HL-60 (cell line): ENCODE measurements at regions not wholly inside any gene's neighbourhood (a gene's known extent, or its start where the extent isn't known, plus 50 kb on each side); places are given as distances from the start of the nearest gene placed in this dataset.

Experiments
- DNase-seq, 2 experiments: peaks; one replicate each; pipeline ENCODE4 v3.0.0-alpha.2; 2010 to 2020; ENCODE audit warnings: low read depth in 1 of 2, low spot score in 1 of 2
- H3K27ac ChIP-seq: fragments of 250-450 bp; sonication (Bioruptor Pico); replicated peaks from 2 replicates; pipeline ENCODE4 v1.5.1; 2020; ENCODE audit warnings: mild to moderate bottlenecking, moderate library complexity
- H3K27me3 ChIP-seq: fragments of 250-450 bp; sonication (Bioruptor Pico); 2 replicates; pipeline ENCODE4 v1.5.1; 2021; ENCODE audit warnings: mild to moderate bottlenecking, moderate library complexity; ENCODE audit not compliant: insufficient read depth, poor library complexity, severe bottlenecking
- H3K4me3 ChIP-seq: replicated peaks from 2 replicates; pipeline ENCODE4 v1.5.1; 2011; ENCODE audit warnings: mild to moderate bottlenecking, control low read depth, low read length; ENCODE audit not compliant: insufficient read depth
- GABPA ChIP-seq: IDR thresholded peaks from 2 replicates; pipeline ENCODE4 v1.6.1; 2012; ENCODE audit warnings: low read depth
- POLR2AphosphoS5 ChIP-seq: IDR thresholded peaks from 2 replicates; pipeline ENCODE4 v1.6.1; 2012; ENCODE audit warnings: low read depth
- SPI1 ChIP-seq: IDR thresholded peaks from 2 replicates; pipeline ENCODE4 v1.6.1; 2012; ENCODE audit warnings: low read depth, mild to moderate bottlenecking, borderline replicate concordance
- TF ChIP-seq, protein P1 (sequence below): IDR thresholded peaks from 2 replicates; pipeline ENCODE4 v1.6.1; 2012; ENCODE audit warnings: low read depth; ENCODE audit not compliant: insufficient replicate concordance
- TF ChIP-seq, protein P2 (sequence below): IDR thresholded peaks from one replicate; pipeline ENCODE4 v1.5.1; 2011; ENCODE audit warnings: low read length, control low read depth, inconsistent platforms; ENCODE audit not compliant: insufficient read depth

DNA sequence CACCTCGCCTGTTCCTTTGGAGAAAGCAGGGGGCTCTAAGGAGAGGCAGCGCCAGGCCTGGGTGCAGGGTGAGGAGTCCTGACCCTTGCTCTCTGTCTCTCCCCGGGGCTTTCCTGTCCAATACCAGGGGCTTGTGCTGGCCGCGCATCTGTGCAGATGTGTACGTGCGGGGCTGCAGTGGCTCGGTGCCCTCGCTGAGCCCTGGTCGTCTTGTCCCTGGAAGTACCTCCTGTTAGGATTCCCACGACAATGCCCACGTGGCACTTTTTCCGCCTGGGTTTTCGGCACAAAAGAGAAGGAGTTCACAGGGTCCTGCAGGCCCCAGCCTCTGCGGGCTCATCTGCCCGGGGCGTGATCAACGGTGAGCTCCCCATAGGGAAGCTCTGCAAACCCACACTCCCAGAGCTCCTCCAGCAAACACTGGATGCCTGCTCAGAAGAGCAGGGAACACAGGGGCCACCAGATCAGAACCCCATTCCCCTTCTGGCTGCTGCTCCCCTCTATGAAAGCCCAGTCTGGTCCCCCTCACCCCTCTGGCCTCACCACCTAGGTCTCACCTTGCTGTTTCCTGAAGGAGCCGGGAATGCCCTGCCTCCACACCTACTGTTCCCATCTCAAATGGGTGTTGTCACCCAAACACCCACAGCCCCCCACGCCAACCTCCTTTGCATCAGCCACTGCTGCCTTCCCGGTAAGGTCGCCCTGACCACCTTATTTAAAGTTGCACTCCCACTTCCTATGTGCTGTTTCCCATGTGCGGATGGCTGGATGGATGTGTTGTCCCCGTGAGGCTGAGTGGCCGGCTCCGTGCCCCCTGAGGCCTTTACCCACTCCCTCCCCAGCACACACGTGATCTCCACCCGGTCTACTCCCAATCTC, 62.6 kb upstream of the PRR20G start:
- TF ChIP-seq GABPA (no peak), POLR2AphosphoS5 (no peak), SPI1 (no peak)
- TF ChIP-seq, protein P1, sequence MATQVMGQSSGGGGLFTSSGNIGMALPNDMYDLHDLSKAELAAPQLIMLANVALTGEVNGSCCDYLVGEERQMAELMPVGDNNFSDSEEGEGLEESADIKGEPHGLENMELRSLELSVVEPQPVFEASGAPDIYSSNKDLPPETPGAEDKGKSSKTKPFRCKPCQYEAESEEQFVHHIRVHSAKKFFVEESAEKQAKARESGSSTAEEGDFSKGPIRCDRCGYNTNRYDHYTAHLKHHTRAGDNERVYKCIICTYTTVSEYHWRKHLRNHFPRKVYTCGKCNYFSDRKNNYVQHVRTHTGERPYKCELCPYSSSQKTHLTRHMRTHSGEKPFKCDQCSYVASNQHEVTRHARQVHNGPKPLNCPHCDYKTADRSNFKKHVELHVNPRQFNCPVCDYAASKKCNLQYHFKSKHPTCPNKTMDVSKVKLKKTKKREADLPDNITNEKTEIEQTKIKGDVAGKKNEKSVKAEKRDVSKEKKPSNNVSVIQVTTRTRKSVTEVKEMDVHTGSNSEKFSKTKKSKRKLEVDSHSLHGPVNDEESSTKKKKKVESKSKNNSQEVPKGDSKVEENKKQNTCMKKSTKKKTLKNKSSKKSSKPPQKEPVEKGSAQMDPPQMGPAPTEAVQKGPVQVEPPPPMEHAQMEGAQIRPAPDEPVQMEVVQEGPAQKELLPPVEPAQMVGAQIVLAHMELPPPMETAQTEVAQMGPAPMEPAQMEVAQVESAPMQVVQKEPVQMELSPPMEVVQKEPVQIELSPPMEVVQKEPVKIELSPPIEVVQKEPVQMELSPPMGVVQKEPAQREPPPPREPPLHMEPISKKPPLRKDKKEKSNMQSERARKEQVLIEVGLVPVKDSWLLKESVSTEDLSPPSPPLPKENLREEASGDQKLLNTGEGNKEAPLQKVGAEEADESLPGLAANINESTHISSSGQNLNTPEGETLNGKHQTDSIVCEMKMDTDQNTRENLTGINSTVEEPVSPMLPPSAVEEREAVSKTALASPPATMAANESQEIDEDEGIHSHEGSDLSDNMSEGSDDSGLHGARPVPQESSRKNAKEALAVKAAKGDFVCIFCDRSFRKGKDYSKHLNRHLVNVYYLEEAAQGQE = no peak
- TF ChIP-seq, protein P2, sequence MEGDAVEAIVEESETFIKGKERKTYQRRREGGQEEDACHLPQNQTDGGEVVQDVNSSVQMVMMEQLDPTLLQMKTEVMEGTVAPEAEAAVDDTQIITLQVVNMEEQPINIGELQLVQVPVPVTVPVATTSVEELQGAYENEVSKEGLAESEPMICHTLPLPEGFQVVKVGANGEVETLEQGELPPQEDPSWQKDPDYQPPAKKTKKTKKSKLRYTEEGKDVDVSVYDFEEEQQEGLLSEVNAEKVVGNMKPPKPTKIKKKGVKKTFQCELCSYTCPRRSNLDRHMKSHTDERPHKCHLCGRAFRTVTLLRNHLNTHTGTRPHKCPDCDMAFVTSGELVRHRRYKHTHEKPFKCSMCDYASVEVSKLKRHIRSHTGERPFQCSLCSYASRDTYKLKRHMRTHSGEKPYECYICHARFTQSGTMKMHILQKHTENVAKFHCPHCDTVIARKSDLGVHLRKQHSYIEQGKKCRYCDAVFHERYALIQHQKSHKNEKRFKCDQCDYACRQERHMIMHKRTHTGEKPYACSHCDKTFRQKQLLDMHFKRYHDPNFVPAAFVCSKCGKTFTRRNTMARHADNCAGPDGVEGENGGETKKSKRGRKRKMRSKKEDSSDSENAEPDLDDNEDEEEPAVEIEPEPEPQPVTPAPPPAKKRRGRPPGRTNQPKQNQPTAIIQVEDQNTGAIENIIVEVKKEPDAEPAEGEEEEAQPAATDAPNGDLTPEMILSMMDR = no peak
- no peak overlapping the region for H3K4me3 ChIP-seq
- H3K27me3 ChIP-seq = peaks cover 3% of the 10 kb centered on the region
- no peak for DNase-seq
- H3K27ac ChIP-seq = no peak overlapping the region

DNA sequence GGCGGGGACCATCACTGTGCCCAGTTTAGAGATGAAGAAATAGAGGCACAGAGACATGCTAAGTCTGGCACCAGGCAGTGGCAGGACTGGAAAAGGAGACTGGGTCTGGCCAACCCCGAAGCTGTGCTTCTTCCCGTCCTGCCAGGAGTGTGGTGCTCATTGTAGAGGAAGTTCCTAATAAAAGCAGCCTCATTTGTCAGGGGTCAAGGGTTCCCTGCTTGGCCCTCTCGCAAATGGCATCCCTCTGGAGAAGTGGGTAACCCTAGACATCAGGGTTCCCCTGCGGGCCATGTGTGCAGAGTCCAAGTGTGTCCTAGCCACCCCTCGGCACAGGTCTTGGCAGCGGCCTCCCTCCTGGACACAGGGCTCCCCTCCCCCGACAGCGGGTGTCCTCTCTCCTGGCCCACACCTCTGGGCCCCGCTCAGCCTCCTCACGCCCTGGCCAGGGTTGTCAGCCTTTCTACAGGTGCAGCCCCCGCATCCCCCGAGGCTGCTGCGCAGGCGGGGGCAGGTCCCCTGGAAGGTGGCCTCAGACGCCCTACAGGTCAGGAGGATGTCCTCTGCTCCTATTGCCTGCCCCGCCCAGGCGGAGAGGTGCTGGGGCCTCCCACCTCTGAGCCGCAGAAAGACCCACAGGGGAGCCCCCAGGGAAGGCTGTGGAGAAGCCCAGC, 61.8 kb upstream of the PRR20G start:
- H3K4me3 ChIP-seq = no peak overlapping the region
- DNase-seq = no peak
- peaks cover 3% of the 10 kb centered on the region for H3K27me3 ChIP-seq
- TF ChIP-seq POLR2AphosphoS5 = no peak
- TF ChIP-seq GABPA = no peak
- no peak for TF ChIP-seq SPI1
- TF ChIP-seq, protein P2 = no peak
- TF ChIP-seq, protein P1 = no peak
- H3K27ac ChIP-seq = no peak overlapping the region

DNA sequence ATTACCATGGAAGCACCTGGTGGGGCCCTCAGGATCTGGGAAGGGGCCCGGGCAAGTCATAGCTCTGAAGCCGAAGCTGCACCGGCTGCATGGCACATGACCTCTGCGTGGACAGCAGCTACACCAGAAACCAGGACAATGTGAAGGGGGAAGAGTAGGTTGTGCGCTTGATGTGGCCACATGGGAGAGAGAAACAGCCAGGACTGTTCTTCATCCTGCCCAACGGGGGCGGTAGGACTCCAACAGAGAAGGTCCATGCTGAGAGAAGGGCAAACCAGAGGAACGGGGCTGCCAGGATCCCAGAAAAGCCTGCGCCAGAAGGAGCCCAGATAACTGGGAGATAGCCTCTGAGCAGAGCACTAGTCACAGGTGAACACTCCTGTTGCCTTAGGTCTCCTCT, 54.9 kb upstream of the PRR20G start:
- H3K27me3 ChIP-seq = peaks cover 6% of the 10 kb centered on the region
- no peak overlapping the region for H3K27ac ChIP-seq
- DNase-seq = no peak
- no peak overlapping the region for H3K4me3 ChIP-seq
- TF ChIP-seq, protein P1 = no peak
- TF ChIP-seq SPI1 = no peak
- TF ChIP-seq GABPA = no peak
- TF ChIP-seq, protein P2 = no peak
- no peak for TF ChIP-seq POLR2AphosphoS5
